ENCODE measurements at regions not wholly inside any gene's neighbourhood (a gene's known extent, or its start where the extent isn't known, plus 50 kb on each side); places are given as distances from the start of the nearest gene placed in this dataset.

- no peak overlapping the region for H3K4me3 ChIP-seq (ENCODE audit: low read depth, low read length)
- no peak for DNase-seq (ENCODE audit: low read depth)
- no peak for TF ChIP-seq CTCF (IDR thresholded peaks at IDR 0.05; ENCODE audit: control insufficient read depth, extremely low read depth, insufficient read depth)
Measured at GRCh38 chr2:156800065-156800653, 364.0 kb downstream of the GPD2 start.

- H3K4me3 ChIP-seq (ENCODE audit: low read depth, low read length): no peak overlapping the region
- no peak for TF ChIP-seq CTCF (IDR thresholded peaks at IDR 0.05; ENCODE audit: control insufficient read depth, extremely low read depth, insufficient read depth)
- DNase-seq (ENCODE audit: low read depth): no peak
Measured at GRCh38 chr2:156800781-156801361, 364.7 kb downstream of the GPD2 start.

GRCh38 chr2:156803243-156803642 lies 367.1 kb downstream of the GPD2 start:
- no peak for TF ChIP-seq CTCF (IDR thresholded peaks at IDR 0.05; ENCODE audit: control insufficient read depth, extremely low read depth, insufficient read depth)
- H3K4me3 ChIP-seq (ENCODE audit: low read depth, low read length): no peak overlapping the region
- DNase-seq (ENCODE audit: low read depth): no peak

GRCh38 chr2:156803967-156804366 lies 367.8 kb downstream of the GPD2 start:
- no peak for DNase-seq (ENCODE audit: low read depth)
- H3K4me3 ChIP-seq (ENCODE audit: low read depth, low read length): no peak overlapping the region
- TF ChIP-seq CTCF (IDR thresholded peaks at IDR 0.05; ENCODE audit: control insufficient read depth, extremely low read depth, insufficient read depth): no peak

GRCh38 chr2:156810094-156810493 lies 373.9 kb downstream of the GPD2 start:
- no peak overlapping the region for H3K4me3 ChIP-seq (ENCODE audit: low read depth, low read length)
- no peak for DNase-seq (ENCODE audit: low read depth)
- TF ChIP-seq CTCF (IDR thresholded peaks at IDR 0.05; ENCODE audit: control insufficient read depth, extremely low read depth, insufficient read depth): no peak

GRCh38 chr2:156812496-156812895 lies 376.3 kb downstream of the GPD2 start:
- TF ChIP-seq CTCF (IDR thresholded peaks at IDR 0.05; ENCODE audit: control insufficient read depth, extremely low read depth, insufficient read depth): no peak
- H3K4me3 ChIP-seq (ENCODE audit: low read depth, low read length): no peak overlapping the region
- no peak for DNase-seq (ENCODE audit: low read depth)

- DNase-seq (ENCODE audit: low read depth): no peak
- TF ChIP-seq CTCF (IDR thresholded peaks at IDR 0.05; ENCODE audit: control insufficient read depth, extremely low read depth, insufficient read depth): no peak
Measured at GRCh38 chr2:156817430-156817829, 381.3 kb downstream of the GPD2 start.

More at GRCh38 chr2:156817430-156817829, 381.3 kb downstream of the GPD2 start:
- no peak overlapping the region for H3K4me3 ChIP-seq (ENCODE audit: low read depth, low read length)
